ENCODE measurements at regions not wholly inside any gene's neighbourhood (a gene's known extent, or its start where the extent isn't known, plus 50 kb on each side); places are given as distances from the start of the nearest gene placed in this dataset.

- DNase-seq (ENCODE audit: low read depth) = no peak
Observed at GRCh38 chr6:54440549-54440948, 132.3 kb downstream of the TINAG start.

DNA sequence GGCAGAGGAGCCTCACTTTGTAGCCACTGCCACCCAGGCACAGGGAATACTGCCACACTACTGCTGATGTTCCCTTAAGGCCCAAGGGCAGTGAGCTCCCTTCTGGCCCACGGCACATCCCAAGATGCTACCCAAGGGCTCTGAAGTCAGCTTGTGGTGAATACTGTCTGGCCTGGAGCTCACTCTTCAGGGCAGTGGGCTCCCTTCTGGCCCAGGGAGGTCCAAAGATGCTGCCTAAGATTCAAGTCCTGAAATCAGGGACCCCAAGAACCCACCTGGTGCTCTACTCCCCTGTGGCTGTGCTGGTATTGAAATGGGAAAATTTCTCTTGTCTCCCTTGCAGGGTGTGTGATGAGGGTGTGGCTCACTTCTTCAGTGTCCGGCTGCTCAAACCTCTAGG is 132.8 kb downstream of the TINAG start:
- DNase-seq (ENCODE audit: low read depth) = no peak

- DNase-seq (ENCODE audit: low read depth) = no peak
Observed at GRCh38 chr6:54441687-54442248, 133.5 kb downstream of the TINAG start.

DNA sequence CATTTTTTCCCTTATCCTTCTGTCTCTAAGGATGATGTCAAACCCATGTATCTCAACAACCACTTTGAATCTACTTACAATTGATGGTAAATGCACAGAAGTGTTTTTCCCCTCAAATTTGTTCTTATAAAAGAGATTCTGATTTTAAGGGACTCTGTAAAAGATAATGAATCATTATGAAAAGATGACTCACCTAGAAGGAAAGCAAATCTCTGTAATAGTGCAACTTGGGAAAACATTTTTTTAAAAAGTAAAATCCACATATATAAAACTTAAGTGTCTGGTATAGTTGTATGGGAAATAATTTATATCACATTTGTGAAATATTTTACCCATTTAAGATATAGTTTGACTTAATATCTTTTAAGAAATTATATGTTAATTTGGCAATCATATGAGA is 137.0 kb downstream of the TINAG start:
- no peak for DNase-seq (ENCODE audit: low read depth)

DNA sequence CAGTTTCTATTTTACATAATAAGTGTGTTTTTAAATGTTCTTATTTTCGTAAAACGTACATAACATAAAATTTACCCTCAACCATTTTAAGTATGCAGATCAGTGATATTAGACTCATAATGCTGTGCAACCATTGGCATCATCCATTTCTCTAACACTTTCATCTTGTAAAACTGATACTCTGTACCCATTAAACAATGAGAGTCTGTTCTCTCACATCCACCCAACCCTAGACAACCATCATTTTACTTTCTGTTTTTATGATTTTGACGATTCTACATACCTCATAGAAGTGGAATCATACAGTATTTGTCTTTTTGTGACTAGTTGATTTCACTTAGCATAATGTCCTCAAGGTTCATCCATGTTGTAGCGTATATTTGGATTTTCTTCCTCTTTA is 140.4 kb downstream of the TINAG start:
- no peak for DNase-seq (ENCODE audit: low read depth)

GRCh38 chr6:54451516-54451915 is 143.3 kb downstream of the TINAG start:
- no peak for DNase-seq (ENCODE audit: low read depth)

DNA sequence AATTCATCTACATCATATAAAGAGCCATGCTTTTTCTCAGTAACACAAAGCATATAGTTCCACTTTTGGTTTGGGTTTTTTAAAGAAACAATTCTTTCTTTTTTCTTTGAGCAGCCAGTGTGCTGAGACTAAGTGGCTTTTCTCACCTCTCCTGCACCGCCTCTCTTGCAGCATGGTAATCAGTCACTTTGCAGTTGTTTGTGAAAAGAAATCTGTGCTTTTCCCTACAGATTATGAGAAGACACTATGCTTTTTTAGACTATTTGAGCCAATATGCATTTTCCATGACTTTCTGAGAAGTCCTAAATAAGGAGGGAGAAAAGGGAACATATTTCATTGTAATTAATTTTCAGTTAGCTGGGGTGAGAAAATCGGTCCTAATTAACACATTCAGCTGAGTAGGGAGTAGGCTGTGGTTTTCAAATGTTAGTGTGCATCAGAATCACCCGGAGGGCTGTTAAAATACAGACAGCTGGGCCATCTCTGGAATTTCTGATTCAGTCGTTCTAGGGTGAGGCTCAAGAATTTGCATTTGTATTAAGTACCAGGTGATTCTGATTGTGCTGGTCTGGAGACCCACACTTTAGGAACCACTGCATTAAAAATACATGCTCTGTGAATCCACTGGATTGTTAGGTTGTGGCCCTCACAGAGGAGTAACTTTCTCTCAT is 155.2 kb downstream of the TINAG start:
- no peak for DNase-seq (ENCODE audit: low read depth)

- no peak for DNase-seq (ENCODE audit: low read depth)
Observed at GRCh38 chr6:54465649-54466300, 157.5 kb downstream of the TINAG start.

DNA sequence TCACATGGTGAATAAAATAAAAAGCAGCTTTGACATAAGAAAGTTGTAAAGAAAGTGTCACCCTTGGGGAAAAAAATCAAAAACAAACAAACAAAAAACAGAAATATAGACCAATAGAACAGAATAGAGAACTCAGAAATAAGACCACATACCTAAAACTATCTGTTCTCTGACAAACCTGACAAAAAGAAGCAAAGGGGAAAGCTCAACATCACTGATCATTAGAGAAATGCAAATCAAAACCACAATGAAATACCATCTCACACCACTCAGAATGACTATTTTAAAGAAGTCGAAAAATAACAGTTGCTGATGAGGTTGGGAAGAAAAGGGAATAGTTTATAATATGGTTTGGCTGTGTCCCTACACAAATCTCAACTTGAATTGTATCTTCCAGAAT is 159.1 kb downstream of the TINAG start:
- DNase-seq (ENCODE audit: low read depth) = no peak

DNA sequence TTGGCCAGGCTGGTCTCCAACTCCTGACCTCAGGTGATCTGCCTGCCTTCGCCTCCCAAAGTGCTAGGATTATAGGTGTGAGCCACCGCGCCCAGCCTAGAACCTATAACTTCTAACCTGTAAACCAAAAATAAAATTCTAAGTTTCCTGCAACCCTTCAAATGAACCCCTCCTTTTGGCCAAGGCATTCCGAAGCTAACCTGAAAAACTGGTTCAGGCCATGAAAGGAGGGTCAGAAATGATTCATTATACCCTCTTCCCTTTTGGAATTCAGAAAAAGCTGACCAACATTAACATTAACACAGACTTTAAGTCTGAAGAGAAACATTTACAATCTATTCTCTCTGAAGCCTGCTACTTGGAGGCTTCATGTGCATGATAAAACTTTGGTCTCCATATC is 165.1 kb downstream of the TINAG start:
- no peak for DNase-seq (ENCODE audit: low read depth)

DNA sequence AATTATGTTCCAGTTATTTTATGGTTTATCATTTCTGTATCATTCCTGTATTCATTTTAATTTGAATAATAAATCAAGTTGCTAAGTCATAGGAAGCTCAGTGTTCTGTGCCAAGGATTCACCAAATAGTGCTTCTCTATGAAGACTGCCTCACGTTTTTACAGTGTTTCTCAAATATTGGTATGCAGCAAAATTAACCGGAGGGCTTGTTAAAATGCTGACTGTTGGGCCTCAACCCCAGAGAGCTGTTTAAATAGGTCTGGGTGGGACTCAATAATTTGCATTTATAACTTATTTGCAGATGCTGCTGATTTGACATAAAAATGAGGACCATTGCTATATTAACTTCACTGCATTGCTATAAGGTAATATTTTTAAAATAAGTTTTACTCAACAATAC is 166.7 kb downstream of the TINAG start:
- no peak for DNase-seq (ENCODE audit: low read depth)

DNA sequence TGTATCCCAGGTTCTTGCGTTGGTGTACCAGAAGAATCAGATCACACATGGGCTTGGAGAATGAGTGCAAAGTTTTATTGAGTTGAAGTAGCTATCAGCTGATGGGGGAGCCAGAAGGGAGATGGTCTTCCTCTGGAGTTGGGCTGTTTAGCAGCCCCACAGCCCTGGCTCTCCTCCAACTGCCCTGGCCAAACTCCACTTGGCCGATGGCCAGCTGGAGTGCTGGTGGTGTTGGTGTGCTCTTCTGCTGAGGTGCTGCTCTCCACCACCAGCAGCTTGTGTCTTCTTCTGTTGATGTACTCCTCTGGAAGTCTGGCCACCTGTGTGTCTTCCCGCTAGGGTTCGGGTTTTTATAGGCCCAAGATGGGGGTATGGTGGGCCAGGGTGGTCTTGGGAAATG is 172.8 kb downstream of the TINAG start:
- DNase-seq (ENCODE audit: low read depth) = no peak

GRCh38 chr6:54491431-54491830 is 183.2 kb downstream of the TINAG start:
- DNase-seq (ENCODE audit: low read depth) = no peak

DNA sequence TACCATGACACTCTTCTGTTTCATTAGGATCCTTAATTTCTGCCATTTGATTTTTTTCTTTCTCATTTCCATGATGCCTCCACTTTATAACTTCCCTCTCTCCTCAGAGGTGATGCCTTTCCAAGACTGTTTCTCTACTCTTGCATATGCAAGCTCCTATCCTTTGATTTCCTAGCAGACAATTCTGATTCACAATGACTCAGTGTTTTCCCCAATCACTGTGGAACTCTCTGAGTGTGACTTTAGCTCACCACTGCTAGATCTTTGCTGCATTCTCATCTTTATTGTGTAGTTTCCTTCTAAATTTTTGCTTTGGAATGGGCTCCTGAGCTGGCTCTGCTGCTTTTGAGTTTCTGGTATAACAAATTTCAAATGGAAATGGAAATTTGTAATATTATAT is 184.9 kb downstream of the TINAG start:
- DNase-seq (ENCODE audit: low read depth) = no peak

- no peak for DNase-seq (ENCODE audit: low read depth)
Observed at GRCh38 chr6:54503144-54503543, 194.9 kb downstream of the TINAG start.

- no peak for DNase-seq (ENCODE audit: low read depth)
Observed at GRCh38 chr6:54515013-54515412, 206.8 kb downstream of the TINAG start.

DNA sequence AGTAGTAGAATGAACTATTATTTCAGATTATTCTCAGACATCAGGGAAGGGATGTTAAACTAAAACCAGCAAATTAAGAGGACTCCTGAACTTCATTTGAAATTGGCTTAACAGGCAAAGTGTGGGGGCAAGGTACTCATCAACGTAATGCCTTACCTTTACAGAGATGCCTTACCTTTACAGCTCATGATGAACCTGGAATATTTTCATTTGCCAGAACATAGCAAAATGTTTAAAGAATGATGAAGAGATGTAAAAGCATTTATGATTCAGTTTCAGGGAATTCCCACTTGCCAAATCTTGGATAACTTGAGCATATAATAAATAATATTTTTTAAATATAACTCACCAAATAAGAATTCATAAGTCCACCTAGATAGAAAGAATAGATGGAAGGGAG is 207.5 kb downstream of the TINAG start:
- no peak for DNase-seq (ENCODE audit: low read depth)

GRCh38 chr6:54516321-54516720 is 208.1 kb downstream of the TINAG start:
- no peak for DNase-seq (ENCODE audit: low read depth)

- DNase-seq (ENCODE audit: low read depth) = no peak
Observed at GRCh38 chr6:54519161-54519560, 210.9 kb downstream of the TINAG start.

DNA sequence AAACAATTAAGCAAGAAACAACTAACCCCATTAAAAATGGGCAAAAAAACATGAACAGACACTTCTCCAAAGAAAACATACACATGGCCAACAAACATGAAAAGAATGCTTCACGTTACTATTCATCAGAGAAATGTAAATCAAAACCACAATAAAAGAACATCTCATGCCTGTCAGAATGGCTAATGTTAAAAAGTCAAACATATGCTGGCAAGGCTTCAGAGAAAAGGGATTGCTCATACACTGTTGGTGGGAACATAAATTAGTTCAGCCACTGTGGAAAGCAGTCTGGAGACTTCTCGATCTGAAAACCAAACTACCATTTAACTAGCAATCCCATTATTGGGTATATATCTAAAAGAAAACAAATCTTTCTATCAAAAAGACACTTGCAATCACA is 217.5 kb downstream of the TINAG start:
- DNase-seq (ENCODE audit: low read depth) = no peak

GRCh38 chr6:54533567-54533966 is 225.3 kb downstream of the TINAG start:
- DNase-seq (ENCODE audit: low read depth) = no peak

DNA sequence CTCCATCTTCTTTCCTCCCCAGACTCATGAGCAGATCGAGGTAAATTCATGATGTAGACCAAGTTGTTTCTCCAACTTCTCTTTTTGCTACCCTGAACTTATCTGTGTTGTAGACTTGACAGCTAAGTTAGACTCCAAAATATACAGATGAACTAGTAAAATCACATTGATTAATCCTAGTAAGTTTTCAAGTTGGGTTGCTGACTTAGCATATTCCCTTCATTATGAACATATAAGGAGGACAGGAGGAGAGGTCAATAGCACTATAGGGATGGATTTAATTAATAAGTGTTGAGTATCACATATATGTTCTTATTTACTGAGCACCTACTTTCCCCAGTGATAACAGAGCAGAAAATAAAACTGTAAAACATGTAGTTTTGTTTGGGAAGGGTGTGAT is 227.3 kb downstream of the TINAG start:
- no peak for DNase-seq (ENCODE audit: low read depth)

GRCh38 chr6:54541541-54541940 is 233.3 kb downstream of the TINAG start:
- DNase-seq (ENCODE audit: low read depth) = no peak

- no peak for DNase-seq (ENCODE audit: low read depth)
Observed at GRCh38 chr6:54559136-54559535, 250.9 kb downstream of the TINAG start.
